ENCODE measurements at regions not wholly inside any gene's neighbourhood (a gene's known extent, or its start where the extent isn't known, plus 50 kb on each side); places are given as distances from the start of the nearest gene placed in this dataset.

GRCh38 chr16:60166111-60166510, 1432.0 kb upstream of the GOT2 start:
- ChIA-PET POLR2A (no interaction called here), CTCF (no interaction called here)
- BruUV-seq (replicated peaks): no TSS peak
- Mint-ChIP-seq H3K27ac (ENCODE audit: low read depth, unreplicated experiment) (no peak overlapping the region), H3K4me1 (ENCODE audit: insufficient read depth, unreplicated experiment) (peaks cover 6% of the 10 kb centered on the region), H3K4me3 (ENCODE audit: unreplicated experiment) (no peak overlapping the region), H3K9me3 (ENCODE audit: unreplicated experiment) (no peaks in the 10 kb centered on the region), H3K36me3 (ENCODE audit: insufficient read depth, unreplicated experiment) (no peaks in the 10 kb centered on the region), H3K27me3 (ENCODE audit: insufficient read depth, unreplicated experiment) (no peaks in the 10 kb centered on the region)
- no peak for TF ChIP-seq CTCF (IDR thresholded peaks at IDR 0.05; ENCODE audit: unreplicated experiment)
- intact Hi-C loops (cut with micrococcal nuclease): no loop called here
- no peak for DNase-seq (ENCODE audit: unreplicated experiment)

GRCh38 chr16:60151987-60152386, 1417.9 kb upstream of the GOT2 start:
- BruUV-seq (replicated peaks): no TSS peak
- CTCF ChIA-PET: interaction anchor here (0.6 kb wide), 1 partner anchor 687 kb away, joined by 3 read pairs; no protein-coding TSS in a partner anchor
- intact Hi-C loops (cut with micrococcal nuclease): no loop called here
- Mint-ChIP-seq H3K27ac (ENCODE audit: low read depth, unreplicated experiment) (no peak overlapping the region), H3K9me3 (ENCODE audit: unreplicated experiment) (no peaks in the 10 kb centered on the region), H3K4me1 (ENCODE audit: insufficient read depth, unreplicated experiment) (no peaks in the 10 kb centered on the region), H3K4me3 (ENCODE audit: unreplicated experiment) (no peak overlapping the region), H3K27me3 (ENCODE audit: insufficient read depth, unreplicated experiment) (no peaks in the 10 kb centered on the region), H3K36me3 (ENCODE audit: insufficient read depth, unreplicated experiment) (no peaks in the 10 kb centered on the region)
- no peak for DNase-seq (ENCODE audit: unreplicated experiment)
- POLR2A ChIA-PET: no interaction called here
- no peak for TF ChIP-seq CTCF (IDR thresholded peaks at IDR 0.05; ENCODE audit: unreplicated experiment)

GRCh38 chr16:60150907-60151306, 1416.8 kb upstream of the GOT2 start:
- H3K4me1 Mint-ChIP-seq (ENCODE audit: insufficient read depth, unreplicated experiment): no peaks in the 10 kb centered on the region
- no peaks in the 10 kb centered on the region for H3K9me3 Mint-ChIP-seq (ENCODE audit: unreplicated experiment)
- intact Hi-C loops (cut with micrococcal nuclease): no loop called here
- ChIA-PET POLR2A (no interaction called here), CTCF (no interaction called here)
- no peak overlapping the region for H3K4me3 Mint-ChIP-seq (ENCODE audit: unreplicated experiment)
- H3K36me3 Mint-ChIP-seq (ENCODE audit: insufficient read depth, unreplicated experiment): no peaks in the 10 kb centered on the region
- no peaks in the 10 kb centered on the region for H3K27me3 Mint-ChIP-seq (ENCODE audit: insufficient read depth, unreplicated experiment)
- no peak for DNase-seq (ENCODE audit: unreplicated experiment)
- no peak overlapping the region for H3K27ac Mint-ChIP-seq (ENCODE audit: low read depth, unreplicated experiment)
- no peak for TF ChIP-seq CTCF (IDR thresholded peaks at IDR 0.05; ENCODE audit: unreplicated experiment)
- BruUV-seq (replicated peaks): no TSS peak

GRCh38 chr16:60143348-60143705, 1409.2 kb upstream of the GOT2 start:
- ChIA-PET CTCF (no interaction called here), POLR2A (no interaction called here)
- Mint-ChIP-seq H3K36me3 (ENCODE audit: insufficient read depth, unreplicated experiment) (no peaks in the 10 kb centered on the region), H3K27me3 (ENCODE audit: insufficient read depth, unreplicated experiment) (no peaks in the 10 kb centered on the region), H3K4me1 (ENCODE audit: insufficient read depth, unreplicated experiment) (peaks cover 7% of the 10 kb centered on the region), H3K9me3 (ENCODE audit: unreplicated experiment) (peaks cover 2% of the 10 kb centered on the region), H3K4me3 (ENCODE audit: unreplicated experiment) (no peak overlapping the region), H3K27ac (ENCODE audit: low read depth, unreplicated experiment) (peak overlapping the region; percentile 35)
- TF ChIP-seq CTCF (IDR thresholded peaks at IDR 0.05; ENCODE audit: unreplicated experiment): no peak
- no TSS peak for BruUV-seq (replicated peaks)
- intact Hi-C loops (cut with micrococcal nuclease): no loop called here
- DNase-seq (ENCODE audit: unreplicated experiment): no peak
